HT1080 (cell line): ENCODE measurements at regions not wholly inside any gene's neighbourhood (a gene's known extent, or its start where the extent isn't known, plus 50 kb on each side); places are given as distances from the start of the nearest gene placed in this dataset.
"Not testable (repeated sequence)": the region's sequence is repeated elsewhere in the genome, so short reads cannot be mapped to it uniquely, and the experiment has no call there.

Experiments
- DNase-seq: peaks from one replicate; pipeline ENCODE4 v3.0.0-alpha.2; 2015; ENCODE audit warnings: low read depth

- DNase-seq, result no peak
Measured at GRCh38 chr1:29761159-29761928, 525.0 kb downstream of the PTPRU start.

GRCh38 chr1:29760067-29760564, 523.8 kb downstream of the PTPRU start:
- no peak for DNase-seq

DNA sequence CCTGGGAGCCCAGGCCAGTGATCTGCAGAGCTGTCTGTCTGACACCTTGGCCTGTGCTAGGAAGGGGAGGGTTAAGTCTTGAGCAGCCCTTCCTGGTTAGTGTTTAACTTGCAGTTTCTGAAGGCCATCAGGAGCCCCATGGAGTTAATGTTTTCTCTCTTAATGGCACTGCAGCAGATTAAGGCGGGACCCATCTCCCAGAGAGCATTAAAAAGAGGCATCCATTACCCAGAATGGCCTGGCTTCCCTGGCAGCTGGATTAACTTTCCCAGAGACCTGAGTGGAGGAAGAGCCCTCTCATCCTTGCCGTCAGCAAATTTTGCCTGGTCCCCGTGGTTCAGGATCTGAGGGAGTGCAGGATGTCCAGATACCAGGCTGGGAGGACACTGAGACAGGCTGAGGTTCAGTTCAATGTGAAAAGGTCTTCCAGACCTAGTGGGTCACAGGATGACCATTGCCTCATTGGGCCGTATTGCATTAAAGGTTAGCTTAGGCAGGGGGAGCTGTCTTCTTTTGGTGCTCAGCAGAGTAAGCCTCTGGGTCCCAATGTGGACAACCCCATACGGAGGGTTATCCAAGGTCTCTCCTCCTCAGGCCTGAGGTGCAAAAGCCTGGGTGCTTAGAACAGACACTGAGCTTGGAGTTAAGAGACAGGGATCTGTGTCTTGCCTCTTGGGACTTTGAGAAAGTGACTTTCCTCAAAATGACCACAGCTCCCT, 522.6 kb downstream of the PTPRU start:
- no peak for DNase-seq

DNA sequence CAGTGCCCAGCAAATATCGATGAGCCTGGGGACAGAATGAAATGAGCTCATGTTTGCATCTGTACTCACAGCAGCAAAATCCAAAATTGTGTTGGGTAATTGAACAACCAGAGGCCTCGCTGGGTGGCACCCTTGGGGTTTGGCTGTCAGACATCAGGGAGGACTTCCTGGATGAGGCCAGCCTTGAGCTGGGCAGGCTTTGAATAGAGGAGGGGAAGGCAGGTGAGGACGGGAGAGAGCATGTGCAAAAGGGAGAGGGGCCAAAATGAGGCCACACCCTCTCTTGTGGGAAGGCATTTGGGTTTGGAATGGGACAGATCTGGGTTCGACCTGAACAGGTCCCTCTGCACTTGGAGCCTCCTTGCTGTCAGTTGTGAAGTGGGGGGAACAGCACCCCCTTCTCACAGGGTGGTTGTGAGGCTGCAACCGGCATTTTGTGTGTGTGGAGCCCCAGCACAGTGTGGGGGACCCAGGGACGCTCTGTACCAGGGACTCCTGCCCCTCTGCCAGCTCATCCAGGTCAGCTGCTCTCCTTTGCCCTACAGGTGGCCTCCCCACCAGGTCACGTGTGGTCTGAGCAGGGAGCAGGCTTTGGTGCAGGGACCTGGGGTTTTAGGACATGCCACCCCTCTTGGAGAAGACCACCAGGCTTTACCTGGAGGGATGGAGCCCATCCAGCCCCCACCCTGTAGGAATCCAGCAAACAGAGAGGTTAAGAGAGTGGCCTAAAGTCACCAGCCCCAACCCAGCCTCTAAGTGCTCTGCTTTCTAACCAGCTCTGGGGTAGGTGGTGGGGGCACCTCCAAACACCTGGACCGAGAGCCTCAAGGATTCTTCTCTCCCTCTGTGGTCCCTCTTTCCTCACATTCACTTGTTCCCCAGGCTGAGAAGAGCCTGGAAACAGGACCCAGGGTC, 521.8 kb downstream of the PTPRU start:
- DNase-seq, result no peak

GRCh38 chr1:29756901-29757725, 520.8 kb downstream of the PTPRU start:
- no peak for DNase-seq

- DNase-seq, result no peak
Measured at GRCh38 chr1:29756498-29756897, 520.2 kb downstream of the PTPRU start.

- no peak for DNase-seq
Measured at GRCh38 chr1:29756085-29756484, 519.8 kb downstream of the PTPRU start.

DNA sequence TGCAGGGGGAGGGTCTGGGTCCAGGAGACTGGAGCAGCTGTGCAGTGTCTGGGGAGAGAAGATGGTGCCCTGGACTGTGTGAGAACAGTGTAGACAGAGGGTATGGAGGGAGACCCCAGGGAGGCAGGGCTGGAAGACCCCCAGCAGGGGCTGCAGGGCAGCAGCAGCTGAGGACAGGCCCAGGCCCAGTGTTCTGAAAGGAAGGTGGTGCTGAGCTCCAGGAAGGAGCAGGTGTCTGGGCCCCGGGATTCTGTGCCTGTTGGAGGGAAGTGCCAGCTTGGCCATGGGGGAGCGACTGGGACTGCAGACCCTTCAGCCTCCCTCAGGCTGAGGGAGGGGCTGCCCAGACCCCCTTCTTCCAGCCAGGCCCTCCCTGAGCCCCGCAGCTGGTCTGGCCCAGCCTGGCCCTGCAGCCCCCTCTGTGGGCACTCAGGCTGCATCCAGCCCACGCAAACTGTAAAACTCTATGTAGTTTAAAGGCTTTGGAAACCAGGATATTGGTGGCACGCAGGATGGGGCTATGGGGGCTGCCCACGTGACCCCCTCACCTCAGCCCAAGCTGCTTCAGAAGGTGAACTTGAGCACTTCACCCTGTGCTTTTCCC, 519.2 kb downstream of the PTPRU start:
- not testable (repeated sequence) for DNase-seq

DNA sequence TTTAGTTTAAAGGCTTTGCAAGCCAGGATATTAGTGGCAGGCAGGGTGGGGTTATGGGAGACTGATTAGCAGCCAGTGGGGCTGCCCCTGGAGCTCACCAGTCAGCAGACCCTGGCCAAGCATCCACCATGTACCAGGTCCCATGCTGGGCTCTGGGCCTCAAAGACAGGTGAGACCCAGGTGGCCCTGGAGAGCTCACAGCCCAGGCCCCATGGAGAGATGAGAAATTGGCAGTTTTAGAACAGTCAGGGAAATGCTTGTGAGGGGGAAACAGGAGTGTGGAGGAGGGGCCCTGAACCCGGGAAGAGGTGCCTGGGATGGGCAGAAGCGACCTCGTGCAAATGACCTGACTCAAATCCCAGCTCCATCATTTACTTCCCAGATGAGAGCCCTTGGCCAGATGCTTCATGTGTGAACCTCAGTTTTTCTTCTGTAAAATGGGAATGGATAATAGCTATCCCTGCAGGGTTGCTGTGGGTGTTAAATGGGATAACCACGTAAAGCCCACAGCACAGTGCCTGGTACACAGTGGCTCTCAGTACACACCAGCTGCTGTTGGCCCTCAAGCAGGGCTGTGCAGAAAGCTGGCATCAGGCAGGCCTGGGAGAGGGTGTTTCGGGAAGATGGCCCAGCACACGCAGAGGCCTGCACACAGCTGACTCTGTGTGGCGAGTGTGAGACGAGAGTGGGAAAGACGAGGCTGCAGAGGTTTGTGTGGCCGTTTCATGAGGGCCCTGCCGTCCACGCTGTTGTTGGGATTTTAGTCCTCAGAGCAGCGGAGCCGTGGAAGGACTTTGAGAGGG, 518.5 kb downstream of the PTPRU start:
- no peak for DNase-seq

DNA sequence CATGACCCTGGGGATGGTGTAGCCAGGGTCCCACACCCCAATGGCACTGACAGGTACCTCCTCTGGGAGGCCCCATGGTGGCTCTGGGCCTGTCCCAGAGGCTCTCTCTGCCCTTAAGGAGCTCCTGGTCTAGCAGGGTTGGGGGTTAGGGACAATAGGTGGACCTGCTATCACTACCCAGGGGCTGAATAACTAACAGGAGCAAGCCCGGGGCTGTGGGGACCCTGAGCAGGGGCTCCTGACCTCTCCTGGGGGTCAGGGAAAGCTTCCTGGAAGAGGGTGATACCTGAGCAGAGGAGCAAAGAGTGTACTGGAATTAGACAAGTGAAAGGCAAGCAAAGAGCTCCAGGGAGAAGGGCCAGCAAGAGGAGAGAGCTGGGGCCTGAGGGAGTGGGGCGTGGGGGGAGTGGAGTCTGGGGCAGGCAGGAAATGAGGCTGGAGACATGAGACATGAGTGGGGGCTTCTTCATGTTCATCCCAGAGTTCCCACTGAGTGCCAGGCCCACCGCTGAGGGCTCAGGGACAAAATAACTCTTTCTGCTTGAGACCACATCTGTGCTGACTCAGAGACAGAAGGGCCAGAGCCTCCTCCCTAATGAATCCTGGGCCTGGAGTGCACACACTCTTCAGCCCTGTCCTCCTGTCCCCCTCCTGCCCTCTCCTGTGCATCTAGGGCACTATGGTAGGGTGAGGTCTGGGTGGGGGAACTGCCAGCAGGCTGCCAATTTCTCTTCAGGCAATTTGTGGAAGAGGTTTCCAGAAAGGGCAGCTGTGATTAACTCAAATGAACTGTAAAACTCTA, 517.6 kb downstream of the PTPRU start:
- no peak for DNase-seq

DNA sequence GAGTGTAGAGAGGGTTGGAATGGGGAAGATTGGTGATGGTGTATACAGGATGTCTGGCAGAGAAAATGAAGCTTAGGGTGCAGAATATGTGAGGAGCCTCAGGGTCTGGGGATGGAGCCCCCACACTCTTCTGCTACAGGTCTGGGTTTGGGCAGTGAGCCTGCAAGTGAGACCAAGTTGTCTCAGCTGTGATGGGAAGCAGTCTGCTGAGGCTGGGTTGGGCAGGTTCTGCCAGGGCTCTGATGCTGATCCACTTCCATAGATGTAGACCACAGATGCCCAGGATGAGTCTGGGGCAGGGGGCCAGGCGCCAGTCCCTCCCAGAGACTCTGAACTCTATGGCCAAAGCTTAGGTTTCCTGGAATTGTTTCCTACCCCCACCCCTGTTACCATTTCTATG, 516.9 kb downstream of the PTPRU start:
- no peak for DNase-seq

DNA sequence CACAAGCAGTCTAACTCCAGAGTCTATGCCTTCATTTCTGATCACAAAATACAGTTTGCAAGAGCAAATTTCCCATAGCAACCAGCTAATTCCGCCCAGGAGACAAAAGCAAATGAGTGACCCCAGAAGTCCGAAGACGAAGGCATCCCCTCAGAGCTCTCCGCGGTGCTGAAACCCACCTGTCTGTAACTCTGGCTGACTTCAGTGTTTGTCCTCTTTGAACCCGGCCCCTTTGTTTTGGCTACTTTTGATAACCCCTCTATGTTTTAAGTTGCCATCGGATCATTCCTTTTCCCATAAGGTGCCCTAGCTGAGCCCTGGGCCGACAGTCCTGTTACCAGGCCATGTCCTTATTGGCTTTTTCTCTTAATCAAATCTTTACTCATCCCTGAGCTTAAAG, 515.8 kb downstream of the PTPRU start:
- no peak for DNase-seq

- no peak for DNase-seq
Measured at GRCh38 chr1:29749024-29749945, 513.0 kb downstream of the PTPRU start.

DNA sequence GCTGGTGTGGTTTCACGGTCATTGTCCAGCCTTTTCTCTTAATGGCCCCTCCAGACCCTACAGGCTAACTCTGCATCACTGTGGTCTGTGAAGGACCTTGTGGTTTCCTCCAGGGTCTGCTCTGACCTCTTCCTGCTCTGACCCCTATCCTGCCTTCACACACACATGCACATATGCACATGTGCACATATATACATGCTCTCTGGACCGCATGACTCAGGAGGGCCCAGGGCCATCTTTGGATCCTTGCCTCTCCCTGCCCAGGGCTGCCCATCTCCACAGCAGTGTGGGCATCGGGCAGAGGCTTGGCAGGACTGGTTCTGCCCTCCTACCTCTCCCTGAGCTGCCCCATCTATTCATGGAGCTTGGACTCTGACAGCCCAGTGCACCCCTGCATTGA, 510.9 kb downstream of the PTPRU start:
- no peak for DNase-seq

DNA sequence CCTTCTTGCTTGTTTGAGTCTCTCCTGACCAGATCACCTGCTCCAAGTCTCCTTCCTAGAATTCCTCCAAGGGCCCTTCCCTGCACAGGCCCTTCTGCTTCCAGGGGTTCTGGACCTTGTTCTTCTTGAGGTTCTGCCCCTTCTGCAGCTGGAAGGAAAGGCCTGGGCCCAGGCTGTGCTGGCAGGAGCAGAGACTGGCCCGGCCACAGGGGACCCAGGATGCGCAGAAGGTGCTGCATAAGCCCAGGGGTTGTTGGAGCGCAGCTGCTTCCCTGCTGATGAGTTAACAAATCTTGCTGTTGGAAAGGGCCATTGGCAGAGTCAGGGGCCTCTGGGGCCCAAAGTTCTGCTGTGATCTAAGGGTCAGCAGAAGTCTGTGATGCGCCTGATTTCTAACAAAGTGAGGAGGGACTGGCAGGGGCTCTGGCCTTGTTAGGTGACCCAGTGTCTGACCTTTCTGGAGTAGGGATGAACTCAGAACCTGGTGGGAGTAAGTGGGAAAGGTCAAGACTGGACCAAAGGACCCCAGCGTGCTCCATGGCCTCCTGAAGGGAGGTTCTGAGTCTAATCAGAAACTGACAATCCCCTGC, 509.8 kb downstream of the PTPRU start:
- DNase-seq, result no peak

DNA sequence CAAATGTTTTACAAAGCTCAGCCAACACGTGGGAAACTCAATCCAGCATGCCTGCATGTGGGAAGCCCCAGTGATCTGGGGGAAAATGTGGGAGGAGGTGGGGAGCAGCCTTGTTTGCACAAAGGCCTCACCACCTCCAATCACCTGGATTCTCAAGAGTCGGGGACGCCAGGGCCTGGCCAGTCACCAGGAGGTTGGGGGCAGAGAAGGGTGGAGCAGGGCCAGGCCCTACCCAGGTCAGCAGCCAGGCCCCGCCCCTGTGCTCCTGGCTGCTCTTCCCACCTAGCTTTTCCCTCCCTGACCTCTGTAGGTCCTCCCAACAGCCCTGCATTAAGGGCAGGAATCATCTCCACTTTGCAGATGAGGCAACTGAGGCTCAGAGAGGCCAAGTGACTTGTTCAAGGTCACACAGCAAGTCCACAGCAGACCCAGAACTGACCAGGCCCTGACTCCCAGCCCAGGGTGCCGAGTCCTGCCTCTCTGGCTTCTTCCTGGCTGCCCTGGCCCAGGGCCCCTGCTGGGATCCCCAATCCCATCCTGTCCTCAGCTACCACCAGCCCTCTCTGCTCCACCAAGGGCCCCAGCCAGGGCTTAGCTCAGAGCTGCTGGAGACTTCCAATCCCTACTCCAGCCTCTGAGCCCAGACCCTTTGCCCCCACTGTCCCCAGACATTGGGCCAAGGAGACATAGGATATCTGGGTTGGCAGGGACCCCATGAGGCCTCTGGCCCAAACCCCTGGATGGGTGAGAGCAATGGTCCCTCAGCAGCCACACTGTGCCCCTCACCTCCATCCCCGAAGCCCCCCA, 508.6 kb downstream of the PTPRU start:
- no peak for DNase-seq
